Endodermal cell (in vitro differentiated cells): ENCODE measurements at regions not wholly inside any gene's neighbourhood (a gene's known extent, or its start where the extent isn't known, plus 50 kb on each side); places are given as distances from the start of the nearest gene placed in this dataset.

ENCODE experiments used
- DNase-seq: peaks from one replicate; pipeline ENCODE4 v3.0.0-alpha.2; 2017
- H3K27ac ChIP-seq: 2 replicates; pipeline ENCODE4 v1.5.1; 2013; ENCODE audit warnings: mild to moderate bottlenecking, low read depth, low read length, moderate library complexity
- H3K27me3 ChIP-seq: 2 replicates; pipeline ENCODE4 v1.6.1; 2013; ENCODE audit warnings: mild to moderate bottlenecking, low read length, moderate library complexity; ENCODE audit not compliant: insufficient read depth, control insufficient read depth, poor library complexity, severe bottlenecking
- H3K36me3 ChIP-seq: 2 replicates; pipeline ENCODE4 v1.7.0; 2013; ENCODE audit warnings: mild to moderate bottlenecking, low read length, moderate library complexity; ENCODE audit not compliant: control insufficient read depth, insufficient read depth
- H3K4me1 ChIP-seq: one replicate; pipeline ENCODE4 v1.7.0; 2013; ENCODE audit warnings: low read length; ENCODE audit not compliant: control insufficient read depth, insufficient read depth
- H3K4me3 ChIP-seq: 2 replicates; pipeline ENCODE4 v1.5.1; 2013; ENCODE audit warnings: mild to moderate bottlenecking, low read length, moderate library complexity
- H3K9ac ChIP-seq: 2 replicates; pipeline ENCODE4 v1.6.1; 2013; ENCODE audit warnings: mild to moderate bottlenecking, low read length, moderate library complexity; ENCODE audit not compliant: poor library complexity, severe bottlenecking; ENCODE audit errors: extremely low read depth
- H3K9me3 ChIP-seq: 2 replicates; pipeline ENCODE4 v1.6.1; 2013; ENCODE audit warnings: mild to moderate bottlenecking, low read length, moderate library complexity; ENCODE audit not compliant: control insufficient read depth
- H3K27ac Mint-ChIP-seq: 2 replicates; pipeline ENCODE4 v1.8.0; 2020; ENCODE audit warnings: mixed read lengths
- H3K27me3 Mint-ChIP-seq: 2 replicates; pipeline ENCODE4 v1.8.0; 2021; ENCODE audit warnings: mild to moderate bottlenecking, mixed read lengths; ENCODE audit not compliant: insufficient read depth
- H3K36me3 Mint-ChIP-seq: 2 replicates; pipeline ENCODE4 v1.8.0; 2020; ENCODE audit warnings: low read depth, mixed read lengths
- H3K4me1 Mint-ChIP-seq: 2 replicates; pipeline ENCODE4 v1.8.0; 2020; ENCODE audit warnings: mixed read lengths
- H3K4me3 Mint-ChIP-seq: 2 replicates; pipeline ENCODE4 v1.8.0; 2020; ENCODE audit warnings: mild to moderate bottlenecking, moderate library complexity, mixed read lengths
- H3K9me3 Mint-ChIP-seq: 2 replicates; pipeline ENCODE4 v1.8.0; 2020; ENCODE audit warnings: mild to moderate bottlenecking, mixed read lengths
- WGBS, 2 experiments: methylation state at CpG; one replicate each; pipeline versions ENCODE4 v1.1.5 to v1.1.7; 2013; ENCODE audit warnings: missing lambda C conversion rate in 2 of 2, mixed read lengths in 1 of 2; ENCODE audit not compliant: insufficient coverage in 1 of 2, insufficient read length in 1 of 2; 5-methylcytosine and 5-hydroxymethylcytosine counted together
- TF ChIP-seq, protein P1 (sequence below): fragments of 200-600 bp; sonication (generic); conservative IDR thresholded peaks from 2 replicates; pipeline ENCODE4 v1.5.0; 2021; ENCODE audit warnings: antibody characterized with exemption, mild to moderate bottlenecking

DNA sequence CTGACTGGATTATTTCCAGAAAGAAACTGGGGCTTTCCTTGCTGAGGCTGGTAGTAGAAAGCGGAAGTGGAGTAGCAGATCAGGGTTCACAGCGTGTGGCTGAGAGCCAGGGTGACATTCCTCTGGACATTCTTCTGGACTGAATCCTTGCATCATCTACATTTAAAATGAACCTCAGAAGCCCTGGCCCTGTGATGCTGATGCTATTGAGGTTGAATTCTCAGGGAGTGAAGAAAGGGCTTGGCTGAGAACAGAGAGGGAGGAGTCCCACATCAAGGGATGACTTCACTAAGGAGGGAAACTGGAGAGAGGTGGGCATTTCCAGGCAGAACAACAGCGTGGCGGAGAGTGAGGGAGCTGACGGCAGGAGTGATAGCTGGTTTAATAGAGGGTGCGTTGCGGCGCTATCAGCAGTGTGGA lies 102.3 kb upstream of the LMO4 start:
- Histone ChIP-seq H3K4me1 (no peaks in the 10 kb centered on the region), H3K36me3 (no peaks in the 10 kb centered on the region), H3K27me3 (no peaks in the 10 kb centered on the region), H3K27ac (peak overlapping the region; percentile 48), H3K4me3 (no peak overlapping the region), H3K9ac (no peak overlapping the region), H3K9me3 (no peaks in the 10 kb centered on the region)
- H3K4me3 Mint-ChIP-seq: no peak overlapping the region
- no peak overlapping the region for H3K27ac Mint-ChIP-seq
- no peaks in the 10 kb centered on the region for H3K4me1 Mint-ChIP-seq
- TF ChIP-seq, protein P1, sequence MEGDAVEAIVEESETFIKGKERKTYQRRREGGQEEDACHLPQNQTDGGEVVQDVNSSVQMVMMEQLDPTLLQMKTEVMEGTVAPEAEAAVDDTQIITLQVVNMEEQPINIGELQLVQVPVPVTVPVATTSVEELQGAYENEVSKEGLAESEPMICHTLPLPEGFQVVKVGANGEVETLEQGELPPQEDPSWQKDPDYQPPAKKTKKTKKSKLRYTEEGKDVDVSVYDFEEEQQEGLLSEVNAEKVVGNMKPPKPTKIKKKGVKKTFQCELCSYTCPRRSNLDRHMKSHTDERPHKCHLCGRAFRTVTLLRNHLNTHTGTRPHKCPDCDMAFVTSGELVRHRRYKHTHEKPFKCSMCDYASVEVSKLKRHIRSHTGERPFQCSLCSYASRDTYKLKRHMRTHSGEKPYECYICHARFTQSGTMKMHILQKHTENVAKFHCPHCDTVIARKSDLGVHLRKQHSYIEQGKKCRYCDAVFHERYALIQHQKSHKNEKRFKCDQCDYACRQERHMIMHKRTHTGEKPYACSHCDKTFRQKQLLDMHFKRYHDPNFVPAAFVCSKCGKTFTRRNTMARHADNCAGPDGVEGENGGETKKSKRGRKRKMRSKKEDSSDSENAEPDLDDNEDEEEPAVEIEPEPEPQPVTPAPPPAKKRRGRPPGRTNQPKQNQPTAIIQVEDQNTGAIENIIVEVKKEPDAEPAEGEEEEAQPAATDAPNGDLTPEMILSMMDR: no peak
- WGBS, 2 experiments: 80 to 82% methylated on average over 1 to 8 of the region's 8 CpGs
- H3K36me3 Mint-ChIP-seq: no peaks in the 10 kb centered on the region
- peaks cover 4% of the 10 kb centered on the region for H3K9me3 Mint-ChIP-seq
- H3K27me3 Mint-ChIP-seq: no peaks in the 10 kb centered on the region
- DNase-seq: peak; percentile 72

DNA sequence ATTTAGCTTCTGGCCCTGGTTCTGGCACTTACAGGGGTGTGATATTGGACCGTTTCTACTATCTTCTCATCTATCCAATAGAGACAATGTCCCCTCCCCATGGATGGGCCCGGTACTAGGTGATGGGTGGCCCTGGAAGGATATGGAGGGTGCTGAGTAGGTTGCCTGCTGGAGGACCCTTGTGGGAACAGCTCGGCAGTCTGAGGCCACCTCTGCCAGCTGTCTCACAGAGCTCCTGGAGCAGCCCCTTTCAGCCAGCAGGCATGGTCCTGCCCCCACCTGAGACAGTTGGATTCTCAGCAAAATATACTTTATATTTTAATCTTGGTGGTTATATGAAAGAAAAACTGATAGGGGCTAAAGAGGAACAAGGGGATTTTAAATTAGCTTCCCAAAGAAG lies 101.0 kb upstream of the LMO4 start:
- Histone ChIP-seq H3K27ac (no peak overlapping the region), H3K36me3 (no peaks in the 10 kb centered on the region), H3K4me1 (no peaks in the 10 kb centered on the region), H3K27me3 (no peaks in the 10 kb centered on the region), H3K4me3 (no peak overlapping the region), H3K9ac (no peak overlapping the region), H3K9me3 (no peaks in the 10 kb centered on the region)
- TF ChIP-seq, protein P1: no peak
- H3K4me3 Mint-ChIP-seq: no peak overlapping the region
- no peak overlapping the region for H3K27ac Mint-ChIP-seq
- no peaks in the 10 kb centered on the region for H3K27me3 Mint-ChIP-seq
- H3K36me3 Mint-ChIP-seq: no peaks in the 10 kb centered on the region
- 80% methylated on average over 2 of the region's 3 CpGs; no CpG with 5 or more reads in 1 of the 2 experiments for WGBS, 2 experiments
- H3K9me3 Mint-ChIP-seq: peaks cover 4% of the 10 kb centered on the region
- no peak for DNase-seq
- H3K4me1 Mint-ChIP-seq: no peaks in the 10 kb centered on the region

DNA sequence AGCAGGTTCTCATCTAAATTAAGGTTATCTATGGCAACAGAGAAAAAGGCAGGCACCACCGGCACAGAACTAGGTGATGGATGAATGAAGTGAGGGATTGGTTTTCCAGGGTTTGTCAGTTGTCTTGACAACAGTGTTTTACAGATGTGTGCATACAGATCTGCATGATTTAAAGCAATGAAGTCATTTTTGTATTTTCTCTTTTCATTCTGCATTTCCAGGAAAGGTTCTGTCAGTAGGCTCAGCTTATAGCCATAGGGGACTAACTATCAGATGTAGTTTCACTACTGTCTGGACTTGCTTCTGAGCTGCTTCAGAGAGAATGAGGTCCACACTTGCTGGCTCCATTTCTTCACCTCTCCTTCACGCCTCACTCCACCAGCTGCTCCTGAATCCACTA lies 98.2 kb upstream of the LMO4 start:
- Mint-ChIP-seq H3K9me3 (no peaks in the 10 kb centered on the region), H3K27me3 (peaks cover 2% of the 10 kb centered on the region)

More for the DNA sequence above, 98.2 kb upstream of the LMO4 start:
- TF ChIP-seq, protein P1: no peak
- Histone ChIP-seq H3K27ac (no peak overlapping the region), H3K9me3 (no peaks in the 10 kb centered on the region), H3K4me3 (no peak overlapping the region), H3K36me3 (no peaks in the 10 kb centered on the region), H3K27me3 (no peaks in the 10 kb centered on the region), H3K4me1 (no peaks in the 10 kb centered on the region), H3K9ac (no peak overlapping the region)
- no peaks in the 10 kb centered on the region for H3K4me1 Mint-ChIP-seq
- 81 to 100% methylated on average over 1 to 2 of the region's 2 CpGs for WGBS, 2 experiments
- H3K36me3 Mint-ChIP-seq: no peaks in the 10 kb centered on the region
- H3K4me3 Mint-ChIP-seq: no peak overlapping the region
- H3K27ac Mint-ChIP-seq: no peak overlapping the region
- DNase-seq: no peak
